Thoracic aorta (tissue), 2 donors: ENCODE measurements at regions not wholly inside any gene's neighbourhood (a gene's known extent, or its start where the extent isn't known, plus 50 kb on each side); places are given as distances from the start of the nearest gene placed in this dataset.
A peak's percentile ranks its signal among the peaks of the same experiment; 100 is the strongest.

Source experiments
- ATAC-seq: fragments of 150-250 bp; one replicate; pipeline ENCODE4 v1.8.0; 2017; ENCODE audit warnings: low read depth; ENCODE audit not compliant: insufficient number of reproducible peaks, low FRiP score
- DNase-seq: peaks from one replicate; pipeline ENCODE4 v3.0.0-alpha.2; 2020; ENCODE audit warnings: low spot score
- H3K27ac ChIP-seq, 2 donors: fragments of 200-600 bp; sonication (generic); 1 replicate in 1 of 2; 2 replicates in 1 of 2; pipeline ENCODE4 v1.5.1; 2016; ENCODE audit warnings: mild to moderate bottlenecking in 2 of 2, moderate library complexity in 2 of 2
- H3K27me3 ChIP-seq: fragments of 200-600 bp; sonication (generic); replicated peaks from 2 replicates; pipeline ENCODE4 v1.6.0; 2016; ENCODE audit warnings: mild to moderate bottlenecking; ENCODE audit not compliant: insufficient read depth
- H3K36me3 ChIP-seq: fragments of 200-600 bp; sonication (generic); one replicate; pipeline ENCODE4 v1.5.1; 2016
- H3K4me1 ChIP-seq, 2 donors: fragments of 200-600 bp; sonication (generic); 1 replicate in 1 of 2; 2 replicates in 1 of 2; pipeline versions ENCODE4 v1.5.1 to v1.6.0; 2016; ENCODE audit warnings: low read depth in 2 of 2, mild to moderate bottlenecking in 1 of 2; ENCODE audit not compliant: control insufficient read depth in 1 of 2
- H3K4me3 ChIP-seq: fragments of 200-600 bp; sonication (generic); 2 replicates; pipeline ENCODE4 v1.5.1; 2016; ENCODE audit warnings: mild to moderate bottlenecking
- H3K9me3 ChIP-seq: fragments of 200-600 bp; sonication (generic); 2 replicates; pipeline ENCODE4 v1.5.1; 2016
- CTCF ChIP-seq: fragments of 200-600 bp; sonication (generic); IDR thresholded peaks from one replicate; pipeline ENCODE4 v1.5.1; 2019; ENCODE audit warnings: antibody characterized with exemption

- peak; percentile 46 for DNase-seq
- H3K4me3 ChIP-seq, result peak overlapping the region; percentile 64
- H3K9me3 ChIP-seq, result no peaks in the 10 kb centered on the region
- no peaks in the 10 kb centered on the region for H3K36me3 ChIP-seq
- H3K4me1 ChIP-seq, result peaks cover 33 to 63% of the 10 kb centered on the region in 2 donors
- no peaks in the 10 kb centered on the region for H3K27me3 ChIP-seq
- ATAC-seq, result peak; percentile 31
- TF ChIP-seq CTCF, result no peak
- H3K27ac ChIP-seq, result peak overlapping the region; percentile 89 to 97
Observed at GRCh38 chr15:66842710-66843441, 140.8 kb downstream of the SMAD6 start.

GRCh38 chr15:66843581-66843980 is 141.5 kb downstream of the SMAD6 start:
- peak overlapping the region; percentile 64 for H3K4me3 ChIP-seq
- H3K27me3 ChIP-seq, result no peaks in the 10 kb centered on the region
- ATAC-seq (no peak), DNase-seq (no peak)
- H3K27ac ChIP-seq, result peak overlapping the region; percentile 89 to 97
- H3K9me3 ChIP-seq, result no peaks in the 10 kb centered on the region
- no peaks in the 10 kb centered on the region for H3K36me3 ChIP-seq
- no peak for TF ChIP-seq CTCF
- H3K4me1 ChIP-seq, result peaks cover 33 to 67% of the 10 kb centered on the region in 2 donors

GRCh38 chr15:66844041-66844746 is 142.2 kb downstream of the SMAD6 start:
- Histone ChIP-seq H3K9me3 (no peaks in the 10 kb centered on the region), H3K27ac (peak overlapping the region; percentile 89 to 97), H3K27me3 (no peaks in the 10 kb centered on the region), H3K4me1 (peaks cover 38 to 70% of the 10 kb centered on the region in 2 donors), H3K4me3 (no peak overlapping the region), H3K36me3 (no peaks in the 10 kb centered on the region)
- TF ChIP-seq CTCF, result no peak
- ATAC-seq (no peak), DNase-seq (no peak)

- ATAC-seq (no peak), DNase-seq (no peak)
- no peaks in the 10 kb centered on the region for H3K36me3 ChIP-seq
- H3K27me3 ChIP-seq, result no peaks in the 10 kb centered on the region
- H3K4me3 ChIP-seq, result no peak overlapping the region
- no peaks in the 10 kb centered on the region for H3K9me3 ChIP-seq
- peak overlapping the region; percentile 89 to 97 for H3K27ac ChIP-seq
- H3K4me1 ChIP-seq, result peaks cover 40 to 70% of the 10 kb centered on the region in 2 donors
- TF ChIP-seq CTCF, result no peak
Observed at GRCh38 chr15:66844747-66845145, 142.7 kb downstream of the SMAD6 start.

GRCh38 chr15:66845266-66845785 is 143.3 kb downstream of the SMAD6 start:
- DNase-seq (no peak), ATAC-seq (no peak)
- H3K4me3 ChIP-seq, result no peak overlapping the region
- H3K36me3 ChIP-seq, result no peaks in the 10 kb centered on the region
- peaks cover 41 to 70% of the 10 kb centered on the region in 2 donors for H3K4me1 ChIP-seq
- no peaks in the 10 kb centered on the region for H3K27me3 ChIP-seq
- no peaks in the 10 kb centered on the region for H3K9me3 ChIP-seq
- TF ChIP-seq CTCF, result no peak
- H3K27ac ChIP-seq, result peak overlapping the region in 1 of 2 donors; percentile 97
